Iris pigment epithelial cell (primary cell): ENCODE measurements at regions not wholly inside any gene's neighbourhood (a gene's known extent, or its start where the extent isn't known, plus 50 kb on each side); places are given as distances from the start of the nearest gene placed in this dataset.

Experiments
- DNase-seq: peaks from one replicate; pipeline ENCODE4 v3.0.0-alpha.2; 2011; ENCODE audit warnings: low read depth

DNA sequence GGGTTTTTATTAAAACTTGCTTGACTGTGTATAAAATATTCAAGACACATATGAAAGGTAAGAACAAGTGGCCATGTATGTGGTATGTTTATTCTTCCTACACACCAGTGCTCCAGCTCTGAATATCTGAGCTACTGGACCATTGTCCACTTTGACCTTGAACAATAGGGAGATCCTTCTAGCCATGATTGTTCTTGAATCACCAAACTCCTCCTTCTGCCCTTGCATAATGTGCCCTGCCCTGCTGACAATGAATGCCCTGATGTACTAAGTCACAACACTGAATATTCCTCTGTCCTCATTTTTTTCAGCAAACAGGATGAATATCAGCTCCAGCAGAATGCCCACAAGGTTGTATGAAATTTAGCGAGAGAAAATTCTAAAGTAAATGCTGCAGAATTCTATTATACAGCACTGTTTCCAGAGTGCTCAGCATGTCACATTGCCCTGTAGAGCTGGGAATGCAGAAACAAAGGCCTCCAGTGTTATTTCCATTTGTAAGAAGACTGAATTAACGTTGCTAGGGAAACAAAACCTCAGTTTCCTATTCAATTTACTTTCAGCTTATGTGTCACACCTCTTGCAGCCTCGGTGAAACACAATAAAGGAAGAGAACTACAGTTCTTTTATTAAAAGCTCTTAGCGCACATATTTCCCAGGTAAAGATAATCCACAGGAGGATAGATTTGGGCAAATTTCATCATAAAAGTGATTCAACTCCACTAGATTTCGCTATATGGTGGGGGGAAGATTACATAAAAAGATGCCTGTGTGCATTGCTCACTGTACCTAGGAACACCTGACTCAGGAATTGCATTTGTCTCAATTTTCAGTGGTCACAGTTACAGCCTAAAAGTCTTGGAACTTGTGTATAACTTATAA is 187.4 kb upstream of the ATP1B1 start:
- no peak for DNase-seq

DNA sequence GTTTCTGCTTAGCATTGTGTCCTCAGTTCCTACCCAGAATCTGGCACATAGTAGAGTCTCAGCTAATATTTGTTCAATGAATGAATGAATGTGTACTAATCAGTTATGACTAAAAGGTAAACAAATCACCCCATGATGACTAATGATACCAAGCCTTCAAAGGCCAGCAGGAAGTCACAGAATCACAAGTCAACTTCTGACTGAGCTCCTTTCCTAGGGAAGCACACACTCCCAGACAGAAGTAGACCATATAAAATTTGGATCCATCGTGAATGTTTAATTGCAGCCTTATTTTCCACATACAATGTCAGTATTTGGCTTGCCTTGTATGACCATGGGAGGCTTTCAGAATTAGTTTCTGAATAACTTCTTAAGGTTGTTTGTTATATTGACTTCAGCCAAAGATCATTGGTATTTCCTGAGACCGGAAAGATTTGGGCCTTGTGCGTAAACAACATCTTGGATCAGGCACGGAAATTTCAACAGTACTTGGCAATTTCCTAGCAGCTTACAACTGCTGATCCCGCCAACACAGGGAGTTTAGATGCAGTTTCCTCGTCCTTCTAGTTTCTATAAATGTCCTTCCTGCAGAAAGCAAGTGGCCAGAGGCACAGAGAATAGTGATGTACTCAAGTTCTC is 185.9 kb upstream of the ATP1B1 start:
- peak; percentile 78 for DNase-seq

DNA sequence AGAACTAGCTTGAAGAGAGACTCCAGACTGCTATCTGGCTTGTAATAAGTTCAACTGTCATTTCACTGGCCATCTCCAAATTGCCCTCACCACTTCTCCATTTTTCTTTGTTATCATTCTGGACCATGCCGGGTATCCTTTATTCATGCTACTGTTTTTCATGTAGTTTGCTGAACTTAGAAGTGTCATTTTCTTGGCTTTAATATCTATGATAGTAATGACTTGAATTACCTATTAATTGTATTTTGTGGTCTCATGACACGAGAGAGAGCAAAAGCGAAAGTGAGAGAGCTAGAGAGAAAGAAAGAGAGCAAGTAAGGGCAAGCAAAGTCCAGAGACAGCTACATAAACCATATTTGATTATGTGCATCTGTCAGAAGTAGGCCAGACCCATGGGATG is 184.9 kb upstream of the ATP1B1 start:
- no peak for DNase-seq

DNA sequence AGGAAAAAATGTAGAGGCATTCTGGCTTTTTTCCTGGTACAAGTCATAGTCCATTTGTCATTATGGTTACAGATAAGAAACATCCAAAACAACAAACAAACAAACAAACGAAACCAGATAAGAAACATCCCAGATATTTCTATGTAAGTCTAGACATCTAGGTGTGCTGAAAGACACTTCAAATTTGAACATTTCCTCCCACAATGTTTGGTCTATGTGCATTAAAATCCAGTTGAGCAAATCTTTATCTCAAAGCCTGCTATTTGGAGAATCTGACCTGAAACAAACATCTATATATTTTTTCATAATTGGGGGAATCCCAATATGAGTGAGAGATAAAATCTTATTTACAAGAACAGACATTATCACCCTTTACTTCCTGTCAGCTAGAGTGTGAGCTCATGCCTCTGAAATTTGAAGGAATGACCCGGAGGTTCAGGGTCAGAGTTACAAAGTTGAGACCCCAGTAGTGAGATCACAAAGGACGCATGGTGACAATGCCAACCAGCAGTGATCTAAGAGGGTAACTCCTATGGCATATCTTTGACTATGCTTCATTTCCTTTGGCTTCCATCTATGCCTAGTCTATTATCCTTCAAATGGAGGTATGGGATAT is 182.9 kb upstream of the ATP1B1 start:
- DNase-seq, result no peak

DNA sequence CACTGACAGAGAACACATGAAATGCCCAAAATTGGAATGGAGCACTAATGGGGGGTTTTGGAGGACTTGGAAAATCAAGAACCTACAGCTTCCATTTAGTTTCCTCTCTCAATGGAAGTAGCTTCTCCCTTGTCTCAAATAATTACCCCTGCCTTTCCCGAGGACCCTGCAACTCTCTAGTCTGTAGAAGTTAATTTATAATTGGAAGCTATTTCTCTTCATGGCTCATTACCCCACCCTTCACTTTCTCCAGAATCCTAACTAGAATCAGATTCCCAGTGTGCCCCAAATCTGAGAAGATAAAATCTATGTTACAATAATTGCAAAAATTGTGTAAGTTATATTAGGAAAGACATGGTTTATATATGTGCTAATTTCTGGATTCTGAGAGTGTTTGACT is 181.5 kb upstream of the ATP1B1 start:
- DNase-seq, result no peak

- no peak for DNase-seq
Measured at GRCh38 chr1:168926236-168926635, 180.3 kb upstream of the ATP1B1 start.

- DNase-seq, result peak; percentile 49
Measured at GRCh38 chr1:168932539-168932938, 174.0 kb upstream of the ATP1B1 start.

DNA sequence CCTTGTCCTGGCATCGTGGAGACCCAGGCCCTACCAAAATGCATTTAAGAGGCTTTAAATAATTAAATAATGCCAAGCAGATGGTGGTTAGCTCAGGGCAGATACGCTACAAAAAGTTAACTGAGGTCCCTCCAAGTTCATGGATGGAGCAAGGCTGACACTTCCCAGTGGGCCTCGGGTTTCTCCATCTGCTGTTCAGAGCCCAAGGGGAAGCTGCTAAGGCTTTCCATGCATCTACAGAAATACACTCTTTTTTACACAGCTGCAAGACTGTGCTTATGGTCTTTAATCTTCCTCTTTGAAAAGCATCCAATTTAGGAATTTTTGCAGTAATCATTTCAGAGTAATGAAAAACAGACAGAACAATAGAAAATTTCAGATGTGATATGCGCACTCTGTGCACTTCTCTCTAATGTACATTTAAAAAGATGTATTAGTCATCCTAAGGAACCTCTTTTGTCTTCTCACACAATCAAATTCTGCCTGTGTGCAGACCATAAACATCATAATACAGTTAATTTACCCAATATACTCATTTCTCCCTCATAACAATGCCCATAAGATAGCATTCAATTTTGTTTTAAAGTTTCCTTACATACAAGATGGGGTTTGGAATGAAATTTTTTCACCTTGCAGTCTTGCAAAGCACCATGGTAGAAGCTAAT is 173.2 kb upstream of the ATP1B1 start:
- DNase-seq, result no peak

- no peak for DNase-seq
Measured at GRCh38 chr1:168939110-168939946, 167.2 kb upstream of the ATP1B1 start.

DNA sequence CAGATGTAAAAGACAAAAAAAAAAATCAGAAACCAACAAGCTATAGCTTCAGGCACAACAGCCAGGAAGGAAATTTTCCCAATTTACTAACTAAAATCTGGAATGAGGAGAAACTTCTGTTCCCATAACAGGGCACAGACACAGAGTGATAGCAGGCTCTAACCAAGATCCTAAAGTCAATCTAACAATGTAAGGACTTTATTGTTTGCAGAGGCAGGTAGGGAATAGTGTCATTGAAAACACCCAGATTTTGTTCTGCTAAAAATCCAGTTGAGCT is 166.6 kb upstream of the ATP1B1 start:
- DNase-seq, result no peak

DNA sequence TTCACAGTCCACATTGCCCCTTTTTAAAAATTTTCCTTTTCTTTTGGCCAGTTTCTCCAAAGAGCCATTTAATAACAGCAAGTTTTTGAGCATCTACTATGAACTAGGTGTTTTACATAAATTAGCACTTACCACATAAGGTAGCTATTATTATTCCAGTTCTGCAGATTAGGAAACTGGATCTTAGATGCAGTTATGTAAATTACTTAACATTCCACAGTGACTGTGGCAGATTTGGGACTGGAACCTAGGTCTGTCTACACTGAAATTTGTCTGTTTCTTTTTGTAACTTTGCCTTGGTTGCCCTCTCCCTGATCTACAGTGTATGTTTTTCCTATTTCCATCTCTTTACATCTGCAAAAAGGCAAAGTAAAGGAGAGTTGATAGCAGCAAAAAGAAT is 164.8 kb upstream of the ATP1B1 start:
- DNase-seq, result no peak

GRCh38 chr1:168942165-168942564 is 164.3 kb upstream of the ATP1B1 start:
- no peak for DNase-seq

GRCh38 chr1:168945870-168946269 is 160.6 kb upstream of the ATP1B1 start:
- peak; percentile 34 for DNase-seq

DNA sequence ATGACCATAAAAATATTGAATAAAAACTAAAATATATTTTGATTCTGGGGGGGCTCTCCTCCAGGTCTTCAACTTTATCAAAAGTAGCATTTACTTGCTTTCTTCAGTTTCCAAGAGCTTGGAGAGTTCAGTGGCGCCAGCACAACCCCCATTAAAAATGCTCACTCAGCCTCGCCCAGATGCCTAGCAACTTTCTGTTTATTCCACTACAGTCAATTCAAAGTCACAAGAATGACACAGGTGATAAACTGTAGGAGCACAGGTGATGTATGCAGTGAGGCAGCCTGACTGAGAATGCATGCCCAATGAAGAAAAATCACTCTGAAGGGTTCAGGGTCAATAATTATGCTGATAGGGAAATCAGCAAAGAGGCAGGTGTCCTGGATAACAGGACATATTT is 159.4 kb upstream of the ATP1B1 start:
- DNase-seq, result no peak

GRCh38 chr1:168949672-168950071 is 156.8 kb upstream of the ATP1B1 start:
- DNase-seq, result no peak

DNA sequence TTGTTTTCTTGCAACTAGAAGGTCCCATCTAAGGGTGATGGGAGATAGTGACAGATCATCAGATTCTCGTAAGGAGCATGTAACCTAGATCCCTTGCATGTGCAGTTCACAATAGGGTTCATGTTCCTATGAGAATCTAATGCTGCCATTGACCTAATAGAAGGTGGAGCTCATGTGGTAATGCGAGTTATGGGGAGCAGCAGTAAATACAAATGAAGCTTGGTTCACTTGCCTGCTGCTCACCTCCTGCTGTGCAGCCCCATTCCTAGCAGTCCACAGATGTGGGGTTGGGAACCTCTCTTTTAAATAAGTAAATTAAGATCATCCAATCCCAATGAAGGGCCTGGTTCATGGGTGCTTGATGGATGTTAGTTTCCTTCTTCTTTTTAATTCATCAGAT is 148.7 kb upstream of the ATP1B1 start:
- no peak for DNase-seq

DNA sequence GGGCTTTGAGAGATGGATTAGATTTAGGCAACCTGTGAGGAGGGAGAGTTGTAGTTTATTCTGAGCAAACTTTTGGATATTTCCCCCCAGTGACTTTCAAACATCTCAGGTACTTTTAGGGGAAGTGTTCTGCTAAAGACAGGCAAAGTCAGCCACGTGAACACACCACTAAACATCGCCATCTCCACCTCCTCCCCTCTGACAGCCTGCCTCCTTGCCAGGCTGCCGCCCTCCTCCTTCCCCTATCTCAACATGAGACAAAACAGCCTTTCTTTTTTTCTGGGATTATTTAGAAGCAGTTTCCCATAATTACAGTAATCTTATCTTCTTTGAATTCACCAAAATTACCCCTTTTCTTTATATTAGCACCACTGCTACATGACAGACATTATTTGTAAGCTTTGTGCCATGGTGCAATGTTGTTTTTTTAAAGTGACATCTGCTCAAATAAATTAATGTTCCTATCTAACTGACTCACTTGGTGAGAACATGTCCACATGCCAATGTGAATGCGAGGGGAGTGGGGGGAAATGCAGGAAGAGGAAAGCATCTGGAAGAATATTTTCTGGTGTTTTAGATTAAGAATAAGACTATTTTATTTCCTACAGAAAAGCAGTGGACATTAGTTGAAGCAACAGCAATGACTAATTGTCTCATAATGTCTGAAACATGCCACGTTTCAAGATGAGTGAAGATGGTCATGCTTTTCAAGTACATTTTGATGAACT is 147.8 kb upstream of the ATP1B1 start:
- peak; percentile 1 for DNase-seq

- DNase-seq, result no peak
Measured at GRCh38 chr1:168959382-168959781, 147.1 kb upstream of the ATP1B1 start.

DNA sequence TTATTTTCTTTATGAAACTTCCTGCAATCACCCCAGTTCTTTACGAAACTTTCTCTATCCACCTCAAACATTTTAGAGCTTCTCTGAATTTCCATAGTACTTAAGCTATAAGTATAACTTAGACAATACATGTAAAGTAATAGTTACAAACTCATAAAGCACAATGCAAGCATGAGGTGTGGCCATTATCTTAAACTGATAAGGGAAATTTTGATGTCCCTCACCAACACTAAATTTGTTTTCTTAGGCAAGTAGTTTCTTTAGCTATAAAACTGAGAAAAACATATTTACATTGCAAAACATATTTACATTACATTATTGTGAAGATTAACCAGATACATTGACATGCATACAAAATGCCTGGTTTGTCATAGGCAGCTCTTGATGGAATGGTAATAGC is 146.4 kb upstream of the ATP1B1 start:
- DNase-seq, result no peak

- DNase-seq, result no peak
Measured at GRCh38 chr1:168960595-168960994, 145.9 kb upstream of the ATP1B1 start.

GRCh38 chr1:168963601-168964000 is 142.9 kb upstream of the ATP1B1 start:
- DNase-seq, result no peak
